AG10803 (cell line): ENCODE measurements at regions not wholly inside any gene's neighbourhood (a gene's known extent, or its start where the extent isn't known, plus 50 kb on each side); places are given as distances from the start of the nearest gene placed in this dataset.
A peak's percentile ranks its signal among the peaks of the same experiment; 100 is the strongest.

Source experiments
- DNase-seq: peaks from one replicate; pipeline ENCODE4 v3.0.0; 2010; ENCODE audit warnings: low read depth
- H3K4me3 ChIP-seq: 2 replicates; pipeline ENCODE4 v1.5.1; 2011; ENCODE audit warnings: mild to moderate bottlenecking, low read length, control low read depth
- TF ChIP-seq, protein P1 (sequence below): conservative IDR thresholded peaks from 2 replicates; pipeline ENCODE4 v1.5.1; 2011; ENCODE audit warnings: mild to moderate bottlenecking, low read length, control low read depth, inconsistent platforms

DNA sequence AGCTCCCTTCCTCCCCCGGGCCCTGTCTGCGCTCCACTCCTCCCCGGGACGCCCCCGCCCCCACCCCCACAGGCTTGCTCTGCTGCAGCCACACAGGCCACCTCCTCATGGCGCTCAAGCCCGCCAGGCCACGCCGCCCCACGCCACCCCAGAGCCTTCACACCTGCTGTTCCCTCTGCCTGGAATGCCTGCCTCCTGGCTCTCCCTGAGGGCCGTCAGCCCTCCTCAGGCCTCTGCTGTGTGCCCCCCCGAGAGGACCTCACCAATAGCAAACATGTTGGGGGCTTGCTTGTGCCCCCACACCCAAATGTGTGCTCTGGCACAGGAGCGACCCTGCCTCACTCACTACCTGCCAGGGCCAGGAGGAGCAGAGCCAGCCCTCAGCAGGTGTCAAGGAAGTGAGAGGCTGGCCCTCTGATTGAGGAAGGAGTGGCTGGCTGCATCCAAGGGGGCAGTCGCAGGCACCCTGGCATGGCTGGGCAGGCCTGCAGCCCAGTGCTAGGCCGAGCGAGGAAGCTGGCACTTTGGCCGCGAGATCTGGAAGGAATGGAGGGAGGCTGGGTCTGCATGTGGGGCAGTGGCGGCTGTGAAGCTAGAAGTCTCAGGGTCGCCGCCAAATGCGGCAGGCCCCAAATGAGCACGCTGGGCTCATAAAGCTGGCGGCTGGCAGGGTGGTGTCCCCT is 86.5 kb downstream of the INHBB start:
- H3K4me3 ChIP-seq, result no peak overlapping the region
- TF ChIP-seq, protein P1, sequence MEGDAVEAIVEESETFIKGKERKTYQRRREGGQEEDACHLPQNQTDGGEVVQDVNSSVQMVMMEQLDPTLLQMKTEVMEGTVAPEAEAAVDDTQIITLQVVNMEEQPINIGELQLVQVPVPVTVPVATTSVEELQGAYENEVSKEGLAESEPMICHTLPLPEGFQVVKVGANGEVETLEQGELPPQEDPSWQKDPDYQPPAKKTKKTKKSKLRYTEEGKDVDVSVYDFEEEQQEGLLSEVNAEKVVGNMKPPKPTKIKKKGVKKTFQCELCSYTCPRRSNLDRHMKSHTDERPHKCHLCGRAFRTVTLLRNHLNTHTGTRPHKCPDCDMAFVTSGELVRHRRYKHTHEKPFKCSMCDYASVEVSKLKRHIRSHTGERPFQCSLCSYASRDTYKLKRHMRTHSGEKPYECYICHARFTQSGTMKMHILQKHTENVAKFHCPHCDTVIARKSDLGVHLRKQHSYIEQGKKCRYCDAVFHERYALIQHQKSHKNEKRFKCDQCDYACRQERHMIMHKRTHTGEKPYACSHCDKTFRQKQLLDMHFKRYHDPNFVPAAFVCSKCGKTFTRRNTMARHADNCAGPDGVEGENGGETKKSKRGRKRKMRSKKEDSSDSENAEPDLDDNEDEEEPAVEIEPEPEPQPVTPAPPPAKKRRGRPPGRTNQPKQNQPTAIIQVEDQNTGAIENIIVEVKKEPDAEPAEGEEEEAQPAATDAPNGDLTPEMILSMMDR, result no peak
- no peak for DNase-seq

DNA sequence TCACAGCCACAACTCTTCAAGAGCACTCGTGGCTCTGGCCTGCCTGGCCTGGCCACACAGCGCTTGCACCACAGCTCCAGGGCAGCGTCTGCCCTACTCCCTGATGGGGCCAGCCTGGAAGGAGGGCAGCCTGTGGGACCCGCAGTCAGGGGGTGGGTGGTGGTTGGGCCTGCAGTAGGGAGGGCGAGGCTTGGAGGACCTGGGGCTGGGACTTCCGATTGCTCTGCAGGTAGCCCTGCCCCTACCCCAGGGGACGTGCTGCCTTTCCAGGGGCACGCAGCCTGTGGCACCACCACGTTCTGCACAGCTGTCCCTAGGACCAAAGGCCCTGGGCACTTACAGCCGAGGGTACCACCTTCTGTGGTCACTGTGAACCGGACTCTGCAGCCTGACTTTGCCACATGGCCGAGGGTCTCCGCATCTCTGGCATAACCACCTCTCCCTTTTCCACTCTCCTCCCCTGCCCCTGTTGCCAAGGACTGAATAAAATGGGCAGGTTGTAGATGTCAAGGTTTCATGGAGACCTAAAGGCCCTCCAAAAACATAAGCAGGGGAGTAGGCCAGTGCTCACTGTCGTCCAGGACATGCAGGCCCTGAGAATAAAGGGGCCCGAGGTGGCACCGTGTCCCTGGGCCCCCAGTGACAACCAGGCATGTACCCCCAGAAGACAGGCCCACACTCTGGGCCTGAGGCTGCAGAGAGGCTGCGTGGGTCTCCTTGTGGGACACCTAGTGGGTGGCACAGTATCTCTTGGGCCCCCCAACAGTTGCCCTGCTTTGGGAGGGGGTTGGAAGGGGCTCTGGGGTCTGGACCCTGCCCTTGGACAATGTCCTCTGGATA is 87.3 kb downstream of the INHBB start:
- TF ChIP-seq, protein P1, result no peak
- DNase-seq, result no peak
- H3K4me3 ChIP-seq, result no peak overlapping the region

- TF ChIP-seq, protein P1, result no peak
- H3K4me3 ChIP-seq, result no peak overlapping the region
- no peak for DNase-seq
These were observed 87.9 kb downstream of the INHBB start for GRCh38 chr2:120433816-120434290.

GRCh38 chr2:120434492-120435308 is 88.8 kb downstream of the INHBB start:
- peak; percentile 95 for DNase-seq
- H3K4me3 ChIP-seq, result no peak overlapping the region
- TF ChIP-seq, protein P1, result no peak

DNA sequence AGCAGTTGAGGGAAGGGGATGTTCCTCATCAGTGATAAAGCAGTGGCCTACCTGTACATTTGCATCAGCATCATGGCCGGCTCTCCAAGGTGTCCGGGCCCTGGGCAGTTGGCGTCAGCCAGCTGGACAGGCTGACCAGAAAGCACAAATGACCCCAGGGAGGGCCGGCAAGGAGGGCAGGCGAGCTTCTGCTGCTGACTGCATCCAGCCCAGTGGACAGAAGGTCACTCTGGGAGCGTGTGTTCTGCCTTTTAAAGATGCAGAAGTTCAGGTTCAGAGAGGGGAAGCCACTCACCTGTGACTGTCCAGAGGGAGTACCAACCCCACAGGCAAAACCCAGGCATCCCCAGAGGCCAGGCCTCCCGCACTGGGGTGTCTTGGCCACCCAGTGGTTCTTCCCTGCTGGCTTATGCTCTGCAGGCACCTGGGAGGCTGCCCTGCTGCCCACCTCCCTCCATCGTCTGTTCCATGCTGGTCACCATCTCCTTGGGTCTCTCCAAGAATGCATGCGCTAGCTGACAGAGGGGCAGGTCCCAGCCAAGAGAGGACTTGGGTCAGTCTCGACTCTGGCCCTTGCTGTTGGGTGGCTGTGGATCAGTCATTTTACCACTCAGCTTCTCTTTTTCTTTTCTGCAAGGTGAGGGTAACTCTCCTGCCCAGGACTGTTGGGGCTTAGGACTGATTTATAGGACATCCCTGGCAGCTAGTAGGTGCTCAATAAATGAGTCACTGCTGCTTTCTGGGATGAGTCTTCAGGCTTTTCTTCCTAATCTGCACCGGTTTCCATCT is 89.9 kb downstream of the INHBB start:
- DNase-seq, result no peak
- TF ChIP-seq, protein P1, result no peak
- H3K4me3 ChIP-seq, result no peak overlapping the region

DNA sequence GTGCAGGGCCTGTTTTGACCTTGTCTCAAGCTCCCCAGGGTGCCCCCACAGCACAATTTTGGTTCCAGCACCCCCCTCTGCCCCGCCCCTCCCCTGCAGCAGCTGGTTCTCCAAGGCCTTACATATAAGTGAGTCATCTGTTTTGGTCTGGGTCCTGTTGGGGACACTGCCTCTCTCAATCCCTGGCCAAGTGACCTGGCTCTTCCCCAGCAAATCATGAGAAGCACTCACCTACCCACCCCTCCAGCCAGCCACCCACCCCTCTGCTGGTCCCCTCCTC is 90.5 kb downstream of the INHBB start:
- TF ChIP-seq, protein P1, result no peak
- peak; percentile 75 for DNase-seq
- no peak overlapping the region for H3K4me3 ChIP-seq
